Cardiac muscle cell (in vitro differentiated cells and primary cell): ENCODE measurements at regions not wholly inside any gene's neighbourhood (a gene's known extent, or its start where the extent isn't known, plus 50 kb on each side); places are given as distances from the start of the nearest gene placed in this dataset.

Source experiments
- DNase-seq, 2 donors: peaks; one replicate each; pipeline versions ENCODE4 v3.0.0 to v3.0.0-alpha.2; 2010 to 2017; ENCODE audit warnings: low read depth in 1 of 2, low spot score in 1 of 2
- H3K27ac ChIP-seq: fragments of 200-600 bp; sonication (generic); 2 replicates; pipeline ENCODE4 v1.5.1; 2016
- H3K27me3 ChIP-seq: fragments of 200-600 bp; sonication (generic); 2 replicates; pipeline ENCODE4 v1.6.0; 2016; ENCODE audit warnings: control low read depth
- H3K36me3 ChIP-seq: fragments of 200-600 bp; sonication (generic); 2 replicates; pipeline ENCODE4 v1.5.1; 2016; ENCODE audit warnings: control low read depth
- H3K4me1 ChIP-seq: fragments of 200-600 bp; sonication (generic); 2 replicates; pipeline ENCODE4 v1.8.1; 2017; ENCODE audit warnings: low read depth, mild to moderate bottlenecking, mixed run types
- H3K4me3 ChIP-seq: fragments of 200-600 bp; sonication (generic); 2 replicates; pipeline ENCODE4 v1.5.1; 2016; ENCODE audit warnings: mild to moderate bottlenecking
- H3K9me3 ChIP-seq: fragments of 200-600 bp; sonication (generic); 2 replicates; pipeline ENCODE4 v1.5.1; 2017; ENCODE audit warnings: low read depth, mild to moderate bottlenecking, control low read depth
- CTCF ChIP-seq: IDR thresholded peaks from 2 replicates; pipeline ENCODE4 v1.5.1; 2012; ENCODE audit warnings: low read depth, mild to moderate bottlenecking, low read length

GRCh38 chr2:67662222-67662621, 265.1 kb downstream of the ETAA1 start:
- Histone ChIP-seq H3K4me3 (no peak overlapping the region), H3K27ac (no peak overlapping the region), H3K4me1 (no peaks in the 10 kb centered on the region), H3K27me3 (no peaks in the 10 kb centered on the region), H3K36me3 (no peaks in the 10 kb centered on the region), H3K9me3 (no peaks in the 10 kb centered on the region)
- DNase-seq = no peak
- TF ChIP-seq CTCF = no peak

- Histone ChIP-seq H3K27me3 (no peaks in the 10 kb centered on the region), H3K36me3 (no peaks in the 10 kb centered on the region), H3K4me1 (no peaks in the 10 kb centered on the region), H3K27ac (no peak overlapping the region), H3K9me3 (no peaks in the 10 kb centered on the region), H3K4me3 (no peak overlapping the region)
- no peak for TF ChIP-seq CTCF
- no peak for DNase-seq
These were observed 266.6 kb downstream of the ETAA1 start for GRCh38 chr2:67663776-67664175.

GRCh38 chr2:67666386-67667053, 269.4 kb downstream of the ETAA1 start:
- no peaks in the 10 kb centered on the region for H3K27me3 ChIP-seq
- H3K4me3 ChIP-seq = no peak overlapping the region
- no peaks in the 10 kb centered on the region for H3K4me1 ChIP-seq
- no peak overlapping the region for H3K27ac ChIP-seq
- no peak for TF ChIP-seq CTCF
- H3K9me3 ChIP-seq = no peaks in the 10 kb centered on the region
- no peaks in the 10 kb centered on the region for H3K36me3 ChIP-seq
- no peak for DNase-seq

- no peak for TF ChIP-seq CTCF
- Histone ChIP-seq H3K4me3 (no peak overlapping the region), H3K36me3 (no peaks in the 10 kb centered on the region), H3K27me3 (no peaks in the 10 kb centered on the region), H3K27ac (no peak overlapping the region), H3K9me3 (no peaks in the 10 kb centered on the region), H3K4me1 (no peaks in the 10 kb centered on the region)
- no peak for DNase-seq
These were observed 270.1 kb downstream of the ETAA1 start for GRCh38 chr2:67667054-67667908.

- H3K9me3 ChIP-seq = no peaks in the 10 kb centered on the region
- H3K36me3 ChIP-seq = no peaks in the 10 kb centered on the region
- no peak overlapping the region for H3K4me3 ChIP-seq
- no peak overlapping the region for H3K27ac ChIP-seq
- no peak for TF ChIP-seq CTCF
- no peaks in the 10 kb centered on the region for H3K27me3 ChIP-seq
- no peak for DNase-seq
- no peaks in the 10 kb centered on the region for H3K4me1 ChIP-seq
These were observed 271.4 kb downstream of the ETAA1 start for GRCh38 chr2:67668538-67668937.
